Stimulated activated CD4-positive, alpha-beta T cell treated with anti-CD3 and anti-CD28 coated beads, Interleukin-1b, Interleukin-23, amount 100 ng/mL, for 24 hours (primary cell): ENCODE measurements at regions not wholly inside any gene's neighbourhood (a gene's known extent, or its start where the extent isn't known, plus 50 kb on each side); places are given as distances from the start of the nearest gene placed in this dataset.
"Not testable (repeated sequence)": the region's sequence is repeated elsewhere in the genome, so short reads cannot be mapped to it uniquely, and the experiment has no call there.

Experiments
- DNase-seq, 4 experiments: peaks; one replicate each; pipeline ENCODE4 v3.0.0-alpha.2; 2020; ENCODE audit warnings: low read depth in 4 of 4, low spot score in 1 of 4

DNA sequence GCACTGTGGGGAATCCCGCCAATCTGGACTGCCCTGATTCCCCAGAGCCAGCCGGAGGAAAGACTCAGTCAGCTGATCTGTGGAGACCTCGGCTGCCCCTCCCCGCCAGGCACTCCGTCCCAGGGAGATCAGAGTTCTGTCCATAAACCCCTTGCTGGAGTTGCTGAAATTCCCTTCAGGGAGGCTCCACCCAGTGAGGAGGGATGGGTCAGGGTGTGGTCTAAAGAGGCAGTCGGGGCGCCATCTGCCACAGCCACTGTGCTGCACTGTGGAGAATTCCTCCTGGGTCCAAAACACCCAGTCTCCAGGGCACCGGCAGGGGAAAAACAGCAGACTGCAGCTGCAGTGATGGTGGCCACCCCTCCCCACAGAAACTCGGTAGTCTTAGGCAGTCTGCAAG lies 1922.3 kb upstream of the FLRT2 start:
- no peak for DNase-seq

DNA sequence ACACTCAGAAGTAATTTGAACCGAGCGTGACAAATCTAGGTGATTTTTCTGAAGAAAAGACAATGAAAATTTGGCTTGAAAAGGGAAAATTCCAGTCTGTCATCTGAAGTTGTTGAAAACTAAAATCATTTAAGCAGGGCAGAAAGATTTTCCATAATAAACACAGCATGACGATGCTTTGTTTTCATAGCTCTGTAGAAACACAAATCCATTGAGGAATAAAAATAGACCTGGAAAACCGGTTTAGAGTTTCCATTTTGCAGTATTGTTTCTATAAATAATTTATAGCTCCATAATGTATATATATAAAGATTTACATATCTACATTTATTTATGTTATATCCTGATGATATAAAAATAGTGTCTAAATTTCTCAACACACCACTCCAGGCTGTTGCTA lies 1918.5 kb upstream of the FLRT2 start:
- no peak for DNase-seq

DNA sequence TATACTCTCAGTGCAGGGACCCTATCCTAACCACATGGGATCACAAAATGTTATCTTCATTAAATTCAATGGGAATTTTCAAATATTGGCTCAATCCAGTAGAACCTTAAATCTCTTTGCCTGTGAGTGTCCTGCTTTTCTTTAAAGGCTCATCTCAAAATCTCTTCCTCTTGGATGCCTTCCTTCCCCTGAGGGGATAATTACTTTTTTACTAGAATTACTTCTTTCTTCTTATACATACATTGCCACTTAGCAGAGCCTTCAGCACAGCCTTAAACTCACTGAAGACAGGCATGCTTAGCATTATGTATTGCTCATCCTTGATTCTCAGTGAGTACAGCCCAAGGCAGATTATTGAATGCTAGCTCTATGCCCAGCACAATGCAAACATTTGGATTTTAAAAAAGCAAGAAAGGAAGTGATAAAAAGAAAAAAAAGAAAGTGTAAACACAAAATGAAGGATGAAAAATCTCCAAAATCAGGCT lies 1918.0 kb upstream of the FLRT2 start:
- DNase-seq: no peak

DNA sequence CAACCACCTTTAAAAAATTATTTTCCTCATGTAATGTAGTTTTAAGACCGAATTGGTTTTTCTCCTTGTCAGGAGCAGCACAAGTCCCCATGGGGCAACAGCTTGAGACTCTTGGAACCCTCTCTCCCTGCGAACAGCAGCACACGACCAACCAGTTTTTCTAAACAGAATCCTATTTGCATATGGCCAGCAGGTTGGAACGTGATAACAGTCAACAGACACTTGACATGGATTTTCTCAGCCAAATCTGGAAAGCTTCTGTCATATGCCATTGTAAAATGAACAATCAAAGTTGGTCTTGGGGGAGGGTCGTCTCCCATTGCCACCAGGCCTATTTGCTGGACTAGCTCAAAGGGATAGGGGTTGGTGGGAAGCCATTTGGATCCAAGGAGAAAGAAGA lies 1915.0 kb upstream of the FLRT2 start:
- DNase-seq: no peak

DNA sequence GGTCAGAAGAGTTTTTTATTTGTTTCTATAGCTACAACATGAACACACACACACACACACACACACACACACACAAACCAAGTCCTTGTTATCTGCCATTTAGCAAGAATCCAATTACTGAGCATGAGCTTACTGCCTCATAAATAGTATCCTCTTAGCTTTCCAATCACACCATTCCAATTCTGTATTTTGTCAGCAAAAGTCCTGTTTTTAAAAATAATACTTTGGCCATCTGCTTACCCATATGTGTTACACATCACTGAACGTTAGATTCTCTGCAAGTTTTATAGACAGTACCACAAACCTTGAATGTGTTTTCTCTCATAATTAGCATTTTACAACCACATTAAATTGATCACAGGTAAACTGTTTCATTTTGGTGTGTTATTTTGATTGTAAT lies 1905.4 kb upstream of the FLRT2 start:
- DNase-seq: no peak

DNA sequence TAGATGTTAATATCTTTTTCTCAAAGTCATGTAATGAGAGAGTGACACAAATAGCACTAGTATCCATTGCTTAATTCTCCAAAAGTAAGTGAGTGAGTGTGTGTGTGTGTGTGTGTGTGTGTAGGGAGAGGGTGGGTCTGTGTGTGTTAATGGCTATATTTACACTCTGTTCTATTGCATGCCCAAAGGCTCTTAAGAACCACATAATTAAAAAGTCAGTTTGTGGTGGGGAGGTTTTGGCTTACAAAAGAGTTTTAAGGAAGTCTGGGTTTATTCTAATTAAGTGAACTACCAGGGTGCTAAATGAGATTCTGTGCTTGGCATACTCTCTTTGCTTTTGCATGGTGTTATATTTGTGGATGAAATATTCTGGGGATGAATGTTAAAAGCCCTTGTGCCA lies 1897.6 kb upstream of the FLRT2 start:
- DNase-seq: no peak

DNA sequence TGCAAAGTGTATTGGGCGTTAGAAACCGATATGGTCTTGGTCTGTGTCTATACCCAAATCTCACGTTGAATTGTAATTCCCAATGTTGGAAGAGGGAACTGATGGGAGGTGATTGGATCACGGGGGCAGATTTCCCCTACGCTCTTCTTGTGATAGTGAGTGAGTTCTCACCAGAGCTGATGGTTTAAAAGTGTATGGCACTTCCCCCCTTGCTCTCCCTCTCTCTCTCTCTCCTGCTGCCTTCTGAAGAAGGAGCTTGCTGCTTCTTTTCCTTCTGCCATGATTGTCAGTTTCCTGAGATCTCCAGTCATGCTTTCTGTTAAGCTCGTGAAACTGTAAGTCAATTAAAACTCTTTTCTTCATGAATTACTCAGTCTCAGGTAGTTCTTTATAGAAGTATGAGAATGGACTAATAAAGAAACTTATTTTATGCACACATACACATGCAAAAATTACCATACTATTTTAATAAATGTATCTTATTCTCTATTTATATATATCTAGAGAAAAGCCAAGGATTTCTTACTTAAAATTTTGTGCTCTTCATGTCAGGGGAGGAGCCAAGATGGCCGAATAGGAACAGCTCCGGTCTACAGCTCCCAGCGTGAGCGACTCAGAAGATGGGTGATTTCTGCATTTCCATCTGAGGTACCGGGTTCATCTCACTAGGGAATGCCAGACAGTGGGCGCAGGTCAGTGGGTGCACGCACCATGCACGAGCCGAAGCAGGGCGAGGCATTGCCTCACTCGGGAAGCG lies 1891.0 kb upstream of the FLRT2 start:
- DNase-seq: no peak

DNA sequence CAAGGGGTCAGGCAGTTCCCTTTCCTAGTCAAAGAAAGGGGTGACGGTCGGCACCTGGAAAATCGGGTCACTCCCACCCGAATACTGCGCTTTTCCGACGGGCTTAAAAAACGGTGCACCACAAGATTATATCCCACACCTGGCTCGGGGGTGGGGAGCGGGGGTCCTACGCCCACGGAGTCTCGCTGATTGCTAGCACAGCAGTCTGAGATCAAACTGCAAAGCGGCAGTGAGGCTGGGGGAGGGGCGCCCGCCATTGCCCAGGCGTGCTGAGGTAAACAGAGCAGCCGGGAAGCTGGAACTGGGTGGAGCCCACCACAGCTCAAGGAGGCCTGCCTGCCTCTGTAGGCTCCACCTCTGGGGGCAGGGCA lies 1890.5 kb upstream of the FLRT2 start:
- not testable (repeated sequence) for DNase-seq

DNA sequence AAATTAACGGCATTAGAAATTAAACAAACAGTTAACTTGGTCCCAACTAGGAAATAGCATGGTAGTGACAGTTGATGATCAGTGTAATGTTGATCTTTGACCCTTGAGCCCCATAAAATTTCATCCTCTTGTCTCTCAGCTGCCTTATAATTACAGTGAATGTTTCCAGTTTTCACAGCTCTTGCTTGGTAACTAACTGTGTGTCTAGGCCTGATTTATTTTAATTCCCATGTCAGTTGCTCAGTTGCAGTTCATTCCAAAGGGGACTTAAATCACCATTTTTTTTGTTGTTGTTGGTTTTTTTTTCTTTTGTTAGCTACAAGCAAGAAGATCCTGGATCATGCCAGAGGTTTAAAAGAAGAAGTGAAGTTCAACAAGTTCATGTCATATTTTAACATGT lies 1883.7 kb upstream of the FLRT2 start:
- no peak for DNase-seq

DNA sequence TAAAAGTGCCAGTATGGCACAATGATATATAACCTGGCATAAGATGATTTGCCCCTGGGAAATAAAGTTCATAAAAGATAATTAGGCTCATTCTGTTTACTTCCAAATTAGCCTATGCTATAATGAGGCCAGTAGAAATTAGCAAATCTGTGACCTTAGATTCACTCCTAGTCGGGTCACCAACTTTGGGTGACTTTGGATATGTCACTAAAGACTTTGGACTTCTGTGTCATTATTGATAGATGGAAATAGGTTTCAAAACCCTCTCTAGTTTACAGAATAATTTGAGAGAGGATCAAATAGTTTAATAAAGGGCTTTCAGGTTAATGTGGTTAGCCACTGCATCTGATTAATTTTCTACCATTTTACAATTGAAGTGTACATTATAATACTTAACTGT lies 1869.3 kb upstream of the FLRT2 start:
- DNase-seq: no peak

DNA sequence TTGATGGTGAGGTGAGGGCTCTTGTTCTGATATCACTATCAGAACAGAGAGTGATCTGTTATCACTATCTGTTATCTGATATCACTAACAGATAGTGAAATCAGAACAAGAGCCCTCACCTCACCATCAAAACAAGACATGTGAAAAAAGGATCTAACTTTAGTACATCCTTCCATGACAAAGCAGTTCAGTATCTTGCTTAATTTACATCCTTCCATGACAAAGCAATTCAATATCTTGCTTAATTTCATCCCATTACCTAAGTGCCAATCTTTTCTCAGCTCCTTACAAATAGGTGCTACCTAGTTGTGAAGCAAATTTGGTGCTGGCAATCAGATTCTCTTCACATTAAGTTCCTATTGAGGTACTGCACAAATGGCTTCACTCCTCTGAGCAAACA lies 1865.6 kb upstream of the FLRT2 start:
- no peak for DNase-seq

DNA sequence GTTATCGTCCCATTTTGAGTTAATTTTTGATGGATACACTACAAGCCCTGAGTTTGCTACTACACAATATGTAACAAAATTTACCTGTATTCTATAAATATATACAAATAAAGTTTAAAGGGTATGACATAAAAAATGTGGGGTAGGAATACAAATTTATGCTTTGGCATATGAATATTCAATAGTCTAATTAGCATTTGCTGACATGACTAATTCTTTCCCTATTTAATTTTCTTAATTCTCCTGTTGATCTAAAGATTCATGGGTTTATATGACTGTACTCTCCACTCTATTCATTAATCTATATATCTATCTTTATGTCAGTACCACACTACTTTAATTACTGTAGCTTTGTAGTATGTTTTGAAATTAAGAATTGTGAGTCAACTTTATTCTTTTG lies 1840.7 kb upstream of the FLRT2 start:
- DNase-seq: no peak

DNA sequence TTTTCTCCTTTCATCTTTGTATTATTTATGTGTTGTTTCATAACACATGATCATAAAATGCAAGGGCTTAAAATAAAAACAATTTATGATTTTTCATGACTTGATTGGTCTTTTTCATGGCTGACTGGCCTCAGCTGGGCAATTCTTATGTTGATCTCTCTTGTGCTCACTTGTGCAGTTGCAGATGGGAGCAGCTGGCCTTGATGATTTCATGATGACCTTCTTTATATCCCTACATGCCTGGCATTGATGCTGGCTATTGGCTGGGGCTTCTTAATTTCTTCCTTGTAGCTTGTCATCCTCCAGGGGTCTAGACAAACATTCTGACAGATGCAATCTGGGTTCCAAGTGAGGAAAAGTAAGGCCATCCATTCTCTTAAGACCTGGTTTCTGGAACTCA lies 1832.8 kb upstream of the FLRT2 start:
- DNase-seq: no peak

DNA sequence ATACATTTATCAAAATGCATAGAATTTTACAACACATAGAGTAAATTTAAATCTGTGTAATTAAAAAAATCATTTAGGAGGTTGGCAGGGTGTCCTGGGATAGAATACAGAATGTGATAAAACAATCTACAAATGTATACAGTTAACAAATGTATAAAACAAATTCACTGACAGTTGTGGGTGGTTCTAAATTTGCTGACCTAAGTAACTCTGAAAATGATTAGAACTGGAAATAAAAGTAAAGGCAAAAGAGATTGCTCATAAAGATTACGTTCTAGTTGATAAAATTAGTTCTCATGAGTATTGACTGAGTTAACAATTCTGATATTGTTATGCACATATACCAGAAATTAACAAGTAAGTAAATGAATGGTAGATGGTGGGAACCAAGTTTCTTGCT lies 1827.3 kb upstream of the FLRT2 start:
- DNase-seq: no peak

DNA sequence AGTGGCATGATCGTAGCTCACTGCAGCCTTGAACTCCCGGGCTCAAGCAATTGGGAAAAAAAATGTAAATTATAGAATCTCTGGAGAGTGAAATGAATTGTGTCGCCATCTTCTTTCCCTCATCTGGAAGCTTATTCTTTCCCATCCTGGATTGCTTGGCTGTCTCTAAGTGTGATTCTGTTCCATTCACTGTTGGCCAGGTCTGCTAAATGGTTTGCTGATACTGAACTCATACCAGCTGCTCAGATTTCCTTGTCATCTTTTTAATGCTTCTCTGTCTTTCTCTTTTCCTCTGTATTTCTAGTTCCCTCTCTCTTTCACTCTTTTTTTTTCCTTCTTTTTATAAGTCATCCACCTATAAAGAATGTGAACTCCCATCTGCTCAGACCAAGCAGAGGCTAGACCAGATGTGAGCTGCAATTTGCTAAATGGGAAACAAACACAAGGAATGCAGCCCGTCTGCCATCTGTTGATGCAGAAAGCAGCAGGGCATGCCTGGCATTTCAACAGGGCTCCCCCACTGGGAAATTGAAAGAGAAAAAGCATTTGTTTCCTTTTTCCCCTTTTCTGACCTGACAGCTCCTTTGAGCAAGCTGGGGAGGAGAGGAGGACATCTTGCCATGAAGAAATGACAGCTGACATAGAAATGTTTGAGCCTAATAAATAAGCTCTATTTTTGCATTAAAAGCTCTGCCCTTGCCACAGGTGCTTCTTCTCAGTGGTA lies 1823.6 kb upstream of the FLRT2 start:
- no peak for DNase-seq

DNA sequence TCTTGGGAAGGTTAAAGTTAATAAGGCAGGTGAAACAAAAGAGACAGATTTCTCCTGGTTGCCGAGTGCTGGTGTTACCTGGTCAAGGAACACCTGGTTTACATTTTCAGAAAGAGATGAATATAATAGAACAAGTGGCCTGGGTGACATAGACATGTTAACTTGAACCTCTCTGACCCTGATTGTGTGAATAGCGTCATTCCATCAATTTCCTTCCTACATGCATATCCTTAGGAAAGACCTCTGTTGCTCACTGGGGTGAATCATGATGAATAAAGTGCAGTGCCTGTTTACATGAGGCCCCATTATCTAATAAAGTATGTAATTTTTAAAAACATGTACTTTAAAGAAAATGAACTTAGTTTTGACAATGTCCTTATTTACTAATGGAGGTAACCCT lies 1822.9 kb upstream of the FLRT2 start:
- DNase-seq: no peak

DNA sequence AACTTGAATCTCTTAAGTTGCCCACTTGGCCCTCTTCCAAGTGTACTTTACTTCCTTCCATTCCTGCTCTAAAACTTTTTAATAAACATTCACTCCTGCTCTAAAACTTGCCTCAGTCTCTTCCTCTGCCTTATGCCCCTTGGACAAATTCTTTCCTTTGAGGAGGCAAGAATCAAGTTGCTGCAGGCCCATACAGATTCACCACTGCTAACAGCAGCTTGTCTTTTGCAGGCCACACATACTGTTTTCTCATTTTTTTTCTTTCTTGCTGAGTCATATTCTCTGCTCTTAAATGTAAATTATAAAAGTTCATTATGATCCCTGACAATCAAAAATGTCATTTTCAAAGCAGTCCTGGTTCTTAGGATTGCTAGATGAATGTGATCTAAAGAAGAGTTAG lies 1820.8 kb upstream of the FLRT2 start:
- no peak for DNase-seq

DNA sequence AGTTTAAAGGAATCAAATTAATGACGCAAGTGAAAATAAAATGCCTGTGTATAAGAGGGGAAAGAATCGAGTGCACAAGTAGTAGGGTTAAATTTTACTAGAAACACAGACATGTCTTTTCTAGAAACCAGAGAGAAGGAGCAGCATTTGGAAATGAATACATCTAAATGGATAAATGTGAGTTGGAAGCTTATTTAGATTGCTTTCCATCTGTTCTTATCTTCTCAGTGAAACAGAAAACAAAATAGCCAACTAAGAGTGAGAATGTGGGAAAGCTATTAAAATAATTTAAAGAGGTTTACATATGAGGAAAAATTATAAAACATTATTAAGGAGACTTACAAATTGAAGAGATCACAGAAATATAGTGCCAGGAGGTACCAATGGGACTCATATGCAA lies 1818.9 kb upstream of the FLRT2 start:
- no peak for DNase-seq

DNA sequence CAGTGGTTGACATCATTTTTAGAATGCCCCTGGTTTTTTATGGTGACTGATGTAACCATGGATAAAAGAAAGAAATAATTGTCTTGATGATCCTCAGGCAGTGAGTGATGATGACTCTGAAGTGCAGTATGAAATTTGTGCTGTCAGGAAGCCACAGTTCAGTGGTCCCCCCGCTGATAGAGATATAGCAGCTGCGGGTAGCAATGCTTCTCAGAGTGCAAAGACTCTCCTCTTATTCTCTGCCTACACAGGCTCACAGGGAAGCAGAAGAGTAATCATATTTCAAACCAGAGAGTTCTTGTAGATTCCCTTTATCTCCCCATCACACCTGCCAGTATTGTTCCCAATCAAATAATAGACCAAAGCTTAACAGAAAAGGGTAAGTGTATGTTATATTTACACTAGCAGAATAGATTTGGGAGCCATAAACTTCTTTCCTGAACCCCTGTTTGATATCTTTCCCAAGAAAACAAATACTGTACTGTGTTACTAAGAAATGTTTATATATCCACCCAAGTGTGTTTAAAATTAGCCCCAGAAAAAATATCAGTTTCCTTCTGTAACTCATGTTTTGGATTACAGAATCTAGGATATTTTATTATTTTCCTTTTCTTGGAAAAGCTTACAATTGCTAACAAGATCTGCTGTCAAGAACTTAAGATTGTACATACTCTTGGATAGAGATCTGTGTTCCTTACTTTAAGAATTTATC lies 1817.4 kb upstream of the FLRT2 start:
- DNase-seq: no peak

DNA sequence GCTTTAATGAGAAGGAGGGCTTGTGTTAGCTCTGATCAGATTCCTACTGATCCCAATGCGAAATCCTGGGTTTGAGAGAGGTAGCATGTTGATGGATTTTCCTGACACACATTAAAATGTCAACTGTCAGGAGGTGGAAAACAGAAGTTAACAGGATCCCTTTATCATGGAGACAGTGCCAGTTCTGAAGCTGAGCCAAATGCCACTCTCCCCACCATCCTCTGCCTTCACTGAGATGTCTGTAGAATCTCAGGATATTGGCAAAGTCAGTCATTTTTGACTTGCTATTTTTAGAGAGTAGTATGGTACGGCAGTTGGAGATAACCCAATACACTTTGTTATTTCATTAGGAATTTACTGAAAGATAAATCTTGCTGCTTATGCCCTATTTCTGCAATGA lies 1816.2 kb upstream of the FLRT2 start:
- no peak for DNase-seq

DNA sequence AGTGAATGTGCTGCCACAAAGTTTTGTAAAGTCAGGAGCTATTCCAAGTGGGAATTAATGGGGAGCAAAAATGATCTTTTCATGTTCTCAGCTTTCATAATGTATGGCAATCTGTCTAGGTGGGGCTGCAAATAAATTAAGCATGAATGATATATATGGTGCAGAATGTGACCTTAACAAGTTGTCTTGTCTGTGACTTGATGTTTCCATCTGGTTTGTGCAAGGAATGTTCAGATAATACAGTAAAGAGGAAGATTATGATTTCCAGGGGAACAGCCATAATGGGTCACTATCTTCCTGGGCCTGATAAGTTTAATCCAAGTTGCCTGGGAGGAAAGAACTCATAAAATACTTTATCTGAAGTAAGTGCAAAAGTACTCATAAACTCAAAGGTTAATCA lies 1815.8 kb upstream of the FLRT2 start:
- DNase-seq: no peak

DNA sequence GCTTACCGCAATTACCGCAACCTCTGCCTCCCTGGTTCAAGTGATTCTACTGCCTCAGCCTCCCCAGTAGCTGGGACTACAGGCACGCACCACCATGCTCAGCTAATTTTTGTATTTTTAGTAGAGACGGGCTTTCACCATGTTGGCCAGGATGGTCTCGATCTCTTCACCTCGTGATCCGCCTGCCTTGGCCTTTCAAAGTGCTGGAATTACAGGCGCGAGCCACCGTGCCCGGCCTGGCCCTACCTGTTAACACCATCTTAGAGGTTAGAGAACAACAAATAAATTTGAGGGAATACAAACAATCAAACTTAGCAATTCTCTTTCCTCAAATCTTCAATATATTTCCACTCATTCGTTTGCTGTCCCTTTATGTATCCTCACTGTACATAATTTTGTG lies 1810.5 kb upstream of the FLRT2 start:
- not testable (repeated sequence) for DNase-seq
